H1 (cell line): ENCODE measurements at regions not wholly inside any gene's neighbourhood (a gene's known extent, or its start where the extent isn't known, plus 50 kb on each side); places are given as distances from the start of the nearest gene placed in this dataset.

Experiments used
- CTCF ChIA-PET: fragments of 300-600 bp; sonication (Branson Sonifier 250); formaldehyde crosslinking; loops from one replicate; lab custom pipeline; 2021; ENCODE audit not compliant: partially characterized antibody; lab: Charles Lee
- POLR2A ChIA-PET: fragments of 300-600 bp; sonication (Branson Sonifier 250); formaldehyde crosslinking; loops from one replicate; lab custom pipeline; 2021; ENCODE audit warnings: inconsistent platforms; ENCODE audit not compliant: partially characterized antibody; lab: Charles Lee
- DNase-seq, 2 experiments: peaks; one replicate each; pipeline versions ENCODE4 v3.0.0 to v3.0.0-alpha.2; 2010 to 2022; ENCODE audit warnings: low spot score in 2 of 2, low read depth in 1 of 2, mixed read lengths in 1 of 2
- FAIRE-seq: peaks from 2 replicates; lab custom pipeline; 2011; peaks lifted over from hg19 to GRCh38; lab: Jason Lieb, UNC
- H2AFZ ChIP-seq: 2 replicates; pipeline ENCODE4 v1.8.1; 2012; ENCODE audit warnings: low read length, inconsistent platforms
- H2AK5ac ChIP-seq: 2 replicates; pipeline ENCODE4 v1.6.1; 2013; ENCODE audit warnings: low read depth, low read length
- H2BK120ac ChIP-seq: replicated peaks from 2 replicates; pipeline ENCODE3; 2013; ENCODE audit warnings: low read depth, low read length, inconsistent platforms
- H2BK12ac ChIP-seq: 2 replicates; pipeline ENCODE4 v1.6.1; 2013; ENCODE audit warnings: low read depth, low read length
- H2BK15ac ChIP-seq: 2 replicates; pipeline ENCODE4 v1.6.1; 2013; ENCODE audit warnings: low read length
- H2BK20ac ChIP-seq: 2 replicates; pipeline ENCODE4 v1.6.1; 2013; ENCODE audit warnings: low read length
- H2BK5ac ChIP-seq: 2 replicates; pipeline ENCODE4 v1.6.1; 2013; ENCODE audit warnings: low read depth, low read length
- H3K14ac ChIP-seq: 2 replicates; pipeline ENCODE4 v1.6.1; 2013; ENCODE audit warnings: inconsistent platforms; ENCODE audit not compliant: insufficient read length
- H3K18ac ChIP-seq: 2 replicates; pipeline ENCODE4 v1.6.1; 2013; ENCODE audit warnings: low read length; ENCODE audit errors: extremely low read depth
- H3K23ac ChIP-seq: 2 replicates; pipeline ENCODE4 v1.6.1; 2013; ENCODE audit warnings: inconsistent platforms; ENCODE audit not compliant: insufficient read length
- H3K23me2 ChIP-seq: 2 replicates; pipeline ENCODE4 v1.6.1; 2013; ENCODE audit warnings: low read depth, low read length
- H3K27ac ChIP-seq: 2 replicates; pipeline ENCODE4 v1.6.1; 2011; ENCODE audit warnings: low read depth, low read length, inconsistent platforms
- H3K27me3 ChIP-seq, 4 experiments: replicated peaks in 1 of 4; 1 replicate in 1 of 4; 2 replicates in 3 of 4; pipeline versions ENCODE4 v1.6.1 to v1.8.1; 2011 to 2013; ENCODE audit warnings: low read length in 3 of 4, mild to moderate bottlenecking in 3 of 4, inconsistent platforms in 2 of 4, mixed read lengths in 2 of 4, moderate library complexity in 1 of 4; ENCODE audit not compliant: control insufficient read depth in 3 of 4, insufficient read depth in 3 of 4; ENCODE audit errors: extremely low read depth in 1 of 4
- H3K36me3 ChIP-seq, 4 experiments: 2 replicates each; pipeline versions ENCODE4 v1.6.1 to v1.8.1; 2011 to 2013; ENCODE audit warnings: mild to moderate bottlenecking in 4 of 4, low read length in 3 of 4, moderate library complexity in 2 of 4, control low read depth in 1 of 4, inconsistent platforms in 1 of 4; ENCODE audit not compliant: insufficient read depth in 4 of 4, control insufficient read depth in 2 of 4
- H3K4ac ChIP-seq: replicated peaks from 2 replicates; pipeline ENCODE3; 2013; ENCODE audit warnings: low read length, low read depth, mixed read lengths, inconsistent platforms; ENCODE audit not compliant: insufficient read length
- H3K4me1 ChIP-seq, 4 experiments: replicated peaks in 1 of 4; 1 replicate in 1 of 4; 2 replicates in 3 of 4; pipeline versions ENCODE4 v1.6.1 to v1.8.1; 2011 to 2013; ENCODE audit warnings: low read length in 3 of 4, inconsistent platforms in 2 of 4, mixed read lengths in 1 of 4; ENCODE audit not compliant: insufficient read depth in 4 of 4, control insufficient read depth in 3 of 4
- H3K4me2 ChIP-seq, 2 experiments: 2 replicates each; pipeline versions ENCODE4 v1.6.1 to v1.8.1; 2011 to 2013; ENCODE audit warnings: low read depth in 2 of 2, low read length in 2 of 2, control low read depth in 1 of 2, inconsistent platforms in 1 of 2, mild to moderate bottlenecking in 1 of 2; ENCODE audit not compliant: insufficient read depth in 1 of 2
- H3K4me3 ChIP-seq, 4 experiments: fragments of 200-600, 300-600 bp in 1 of 4; sonication (generic), shearing (Covaris generic), sonication (Bioruptor Twin) in 1 of 4; 2 replicates each; pipeline versions ENCODE4 v1.5.1 to v1.8.1; 2011 to 2016; ENCODE audit warnings: low read length in 4 of 4, low read depth in 3 of 4, control low read depth in 2 of 4, inconsistent platforms in 2 of 4, mild to moderate bottlenecking in 2 of 4, mixed read lengths in 1 of 4, moderate library complexity in 1 of 4; ENCODE audit not compliant: insufficient read depth in 2 of 4; ENCODE audit errors: extremely low read depth in 1 of 4
- H3K56ac ChIP-seq: replicated peaks from 2 replicates; pipeline ENCODE3; 2013; ENCODE audit warnings: low read depth, mild to moderate bottlenecking, mixed read lengths, low read length, inconsistent platforms; ENCODE audit not compliant: insufficient read length
- H3K79me1 ChIP-seq: 2 replicates; pipeline ENCODE4 v1.6.1; 2013; ENCODE audit warnings: low read depth, low read length, control low read depth
- H3K79me2 ChIP-seq, 2 experiments: 2 replicates each; pipeline versions ENCODE4 v1.6.1 to v1.8.1; 2012 to 2013; ENCODE audit warnings: low read length in 2 of 2, mild to moderate bottlenecking in 2 of 2, inconsistent platforms in 1 of 2; ENCODE audit not compliant: insufficient read depth in 2 of 2, control insufficient read depth in 1 of 2
- H3K9ac ChIP-seq, 4 experiments: replicated peaks in 1 of 4; 1 replicate in 1 of 4; 2 replicates in 3 of 4; pipeline versions ENCODE4 v1.6.1 to v1.8.1; 2011 to 2013; ENCODE audit warnings: low read depth in 3 of 4, low read length in 3 of 4, control low read depth in 2 of 4, mild to moderate bottlenecking in 2 of 4, moderate library complexity in 2 of 4, inconsistent platforms in 1 of 4; ENCODE audit errors: extremely low read depth in 1 of 4
- H3K9me3 ChIP-seq, 2 experiments: 2 replicates each; pipeline versions ENCODE4 v1.6.1 to v1.8.1; 2012 to 2013; ENCODE audit warnings: mild to moderate bottlenecking in 2 of 2, moderate library complexity in 2 of 2, control low read depth in 1 of 2, inconsistent platforms in 1 of 2, low read depth in 1 of 2, low read length in 1 of 2, mixed read lengths in 1 of 2; ENCODE audit not compliant: insufficient read depth in 2 of 2
- H4K20me1 ChIP-seq, 2 experiments: replicated peaks in 1 of 2; 2 replicates each; pipeline versions ENCODE3 to v1.8.1; 2011 to 2013; ENCODE audit warnings: inconsistent platforms in 2 of 2, low read length in 2 of 2, mild to moderate bottlenecking in 1 of 2; ENCODE audit not compliant: insufficient read depth in 2 of 2, control insufficient read depth in 1 of 2
- H4K5ac ChIP-seq: 2 replicates; pipeline ENCODE4 v1.6.1; 2013; ENCODE audit warnings: low read length, low read depth, mixed read lengths, inconsistent platforms; ENCODE audit not compliant: insufficient read length
- H4K8ac ChIP-seq: 2 replicates; pipeline ENCODE4 v1.8.0; 2013; ENCODE audit warnings: mild to moderate bottlenecking, moderate library complexity, low read length, inconsistent platforms; ENCODE audit not compliant: insufficient read depth; ENCODE audit errors: extremely low read depth
- H4K91ac ChIP-seq: replicated peaks from 2 replicates; pipeline ENCODE3; 2013; ENCODE audit warnings: low read length, mixed read lengths, inconsistent platforms; ENCODE audit not compliant: insufficient read length
- BRCA1 ChIP-seq: IDR thresholded peaks from 2 replicates; pipeline ENCODE4 v1.6.1; 2012; ENCODE audit warnings: low read depth, low read length, improper control_type of control experiment
- CBX8 ChIP-seq: fragments of 300-800, 300-1000 bp; sonication (generic); IDR thresholded peaks from 2 replicates; pipeline ENCODE4 v1.7.1; 2016; ENCODE audit warnings: low read depth, low read length, borderline replicate concordance
- CHD1 ChIP-seq: IDR thresholded peaks from 2 replicates; pipeline ENCODE4 v1.6.1; 2012; ENCODE audit warnings: low read depth, low read length, improper control_type of control experiment
- CHD2 ChIP-seq: IDR thresholded peaks from 2 replicates; pipeline ENCODE4 v1.6.1; 2012; ENCODE audit warnings: low read length, improper control_type of control experiment
- E2F6 ChIP-seq: IDR thresholded peaks from 2 replicates; pipeline ENCODE4 v1.6.1; 2012; ENCODE audit warnings: inconsistent platforms
- FOSL1 ChIP-seq: IDR thresholded peaks from 2 replicates; pipeline ENCODE4 v1.6.1; 2011; ENCODE audit warnings: mild to moderate bottlenecking, low read depth, low read length, moderate library complexity; ENCODE audit not compliant: insufficient read depth
- HDAC2 ChIP-seq, 2 experiments: fragments of 300-600 bp in 1 of 2; sonication (generic) in 1 of 2; IDR thresholded peaks; 2 replicates each; pipeline ENCODE4 v1.6.1; 2011 to 2012; ENCODE audit warnings: low read depth in 2 of 2, low read length in 2 of 2, mild to moderate bottlenecking in 2 of 2, moderate library complexity in 2 of 2, borderline replicate concordance in 1 of 2, inconsistent platforms in 1 of 2
- KDM4A ChIP-seq: IDR thresholded peaks from one replicate; pipeline ENCODE4 v1.7.1; 2012; ENCODE audit warnings: low read depth, mild to moderate bottlenecking, moderate library complexity, low read length, inconsistent platforms; ENCODE audit not compliant: severe bottlenecking
- MAFK ChIP-seq: IDR thresholded peaks from 2 replicates; pipeline ENCODE4 v1.6.1; 2012; ENCODE audit warnings: low read depth, mild to moderate bottlenecking, improper control_type of control experiment, low read length
- POLR2A ChIP-seq, 2 experiments: IDR thresholded peaks; 1 replicate in 1 of 2; 2 replicates in 1 of 2; pipeline ENCODE4 v1.6.1; 2011; ENCODE audit warnings: low read depth in 2 of 2, low read length in 2 of 2, mild to moderate bottlenecking in 2 of 2; ENCODE audit errors: control extremely low read depth in 1 of 2
- POU5F1 ChIP-seq: IDR thresholded peaks from 2 replicates; pipeline ENCODE4 v1.6.1; 2011; ENCODE audit warnings: low read depth, mild to moderate bottlenecking, low read length, moderate library complexity
- SP1 ChIP-seq: IDR thresholded peaks from 2 replicates; pipeline ENCODE4 v1.6.1; 2011; ENCODE audit warnings: low read depth, low read length
- SP2 ChIP-seq: IDR thresholded peaks from 2 replicates; pipeline ENCODE4 v1.6.1; 2012; ENCODE audit warnings: mild to moderate bottlenecking, low read length, inconsistent platforms
- TF ChIP-seq, protein P1 (sequence below): IDR thresholded peaks from 2 replicates; pipeline ENCODE4 v1.6.1; 2012; ENCODE audit warnings: low read length, inconsistent platforms

DNA sequence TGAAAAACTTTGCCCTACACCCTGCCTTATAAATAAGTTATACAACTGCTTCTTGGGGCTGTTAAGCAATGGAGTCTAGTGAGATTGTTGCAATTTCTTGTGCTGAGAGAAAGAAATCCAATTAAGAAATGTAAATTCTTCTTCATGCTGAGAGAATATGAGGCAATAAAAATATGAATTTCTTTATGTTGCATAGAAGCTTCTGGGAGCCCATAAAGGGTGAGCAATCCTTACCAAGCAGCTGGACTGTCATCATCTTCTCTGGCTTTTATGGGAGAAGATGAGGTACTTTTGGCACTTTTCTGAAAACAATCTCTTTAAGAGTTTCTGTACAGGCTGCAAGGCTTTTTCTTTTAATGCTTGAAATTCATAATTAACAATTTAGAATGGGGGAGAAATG is 204.3 kb downstream of the DMRTA1 start:
- DNase-seq (no peak), FAIRE-seq (no peak)
- H4K91ac ChIP-seq, result no peak overlapping the region
- H3K4me1 ChIP-seq, result no peaks in the 10 kb centered on the region
- H3K27ac ChIP-seq, result no peak overlapping the region
- H2BK5ac ChIP-seq, result no peak overlapping the region
- H3K9me3 ChIP-seq, result no peaks in the 10 kb centered on the region
- H3K9ac ChIP-seq, result no peak overlapping the region
- H3K79me2 ChIP-seq, result no peaks in the 10 kb centered on the region
- no peak overlapping the region for H3K4me3 ChIP-seq
- H4K5ac ChIP-seq, result no peak overlapping the region
- no peak overlapping the region for H3K56ac ChIP-seq
- H3K23me2 ChIP-seq, result no peaks in the 10 kb centered on the region
- no peak overlapping the region for H4K8ac ChIP-seq
- CTCF ChIA-PET, result no interaction called here
- H2BK12ac ChIP-seq, result no peak overlapping the region
- H2AK5ac ChIP-seq, result no peak overlapping the region
- H3K14ac ChIP-seq, result no peak overlapping the region
- no peak overlapping the region for H2BK120ac ChIP-seq
- no peak overlapping the region for H3K4ac ChIP-seq
- no peaks in the 10 kb centered on the region for H3K79me1 ChIP-seq
- H3K27me3 ChIP-seq, result no peaks in the 10 kb centered on the region
- H4K20me1 ChIP-seq, result no peaks in the 10 kb centered on the region
- no peak overlapping the region for H3K4me2 ChIP-seq
- H2AFZ ChIP-seq, result no peak overlapping the region
- no peak overlapping the region for H2BK20ac ChIP-seq
- H3K18ac ChIP-seq, result no peak overlapping the region
- no peak overlapping the region for H3K23ac ChIP-seq
- no peak for TF ChIP-seq SP2
- no peak for TF ChIP-seq BRCA1
- TF ChIP-seq CBX8, result no peak
- TF ChIP-seq, protein P1, sequence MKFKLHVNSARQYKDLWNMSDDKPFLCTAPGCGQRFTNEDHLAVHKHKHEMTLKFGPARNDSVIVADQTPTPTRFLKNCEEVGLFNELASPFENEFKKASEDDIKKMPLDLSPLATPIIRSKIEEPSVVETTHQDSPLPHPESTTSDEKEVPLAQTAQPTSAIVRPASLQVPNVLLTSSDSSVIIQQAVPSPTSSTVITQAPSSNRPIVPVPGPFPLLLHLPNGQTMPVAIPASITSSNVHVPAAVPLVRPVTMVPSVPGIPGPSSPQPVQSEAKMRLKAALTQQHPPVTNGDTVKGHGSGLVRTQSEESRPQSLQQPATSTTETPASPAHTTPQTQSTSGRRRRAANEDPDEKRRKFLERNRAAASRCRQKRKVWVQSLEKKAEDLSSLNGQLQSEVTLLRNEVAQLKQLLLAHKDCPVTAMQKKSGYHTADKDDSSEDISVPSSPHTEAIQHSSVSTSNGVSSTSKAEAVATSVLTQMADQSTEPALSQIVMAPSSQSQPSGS, result no peak
- TF ChIP-seq HDAC2 (IDR thresholded peaks at IDR 0.05; ENCODE audit: borderline replicate concordance in 1 of 2, low read depth in 2 of 2, low read length in 2 of 2), result no peak
- TF ChIP-seq SP1, result no peak
- TF ChIP-seq POLR2A (IDR thresholded peaks at IDR 0.05; ENCODE audit: control extremely low read depth in 1 of 2, low read depth in 2 of 2, low read length in 2 of 2), result no peak
- no peak for TF ChIP-seq CHD1
- TF ChIP-seq KDM4A, result no peak
- no peak for TF ChIP-seq MAFK
- no peak for TF ChIP-seq CHD2
- TF ChIP-seq POU5F1, result no peak
- no peak for TF ChIP-seq E2F6
- TF ChIP-seq FOSL1, result no peak
- POLR2A ChIA-PET, result no interaction called here
- H2BK15ac ChIP-seq, result no peak overlapping the region
- no peaks in the 10 kb centered on the region for H3K36me3 ChIP-seq
